Right lobe of liver (tissue), 4 donors: ENCODE measurements at regions not wholly inside any gene's neighbourhood (a gene's known extent, or its start where the extent isn't known, plus 50 kb on each side); places are given as distances from the start of the nearest gene placed in this dataset.

ENCODE experiments used
- POLR2A ChIP-seq: fragments of 450-650 bp; IDR thresholded peaks from one replicate; pipeline ENCODE4 v1.6.1; 2017; ENCODE audit warnings: antibody characterized with exemption, mild to moderate bottlenecking
- TF ChIP-seq, protein P1 (sequence below), 4 donors: fragments of 200-600 bp in 3 of 4; fragments of 450-650 bp in 1 of 4; IDR thresholded peaks; one replicate each; pipeline versions ENCODE4 v1.5.1 to v1.8.0; 2016 to 2022; ENCODE audit warnings: antibody characterized with exemption in 4 of 4, mild to moderate bottlenecking in 2 of 4
- donor health status: DM: no; HTN: no; CAD: no.
- donor health status: DM: no; HTN: no; CAD: no.
- donor health status: DM: no; HTN: yes; CAD: no.

- TF ChIP-seq, protein P1, sequence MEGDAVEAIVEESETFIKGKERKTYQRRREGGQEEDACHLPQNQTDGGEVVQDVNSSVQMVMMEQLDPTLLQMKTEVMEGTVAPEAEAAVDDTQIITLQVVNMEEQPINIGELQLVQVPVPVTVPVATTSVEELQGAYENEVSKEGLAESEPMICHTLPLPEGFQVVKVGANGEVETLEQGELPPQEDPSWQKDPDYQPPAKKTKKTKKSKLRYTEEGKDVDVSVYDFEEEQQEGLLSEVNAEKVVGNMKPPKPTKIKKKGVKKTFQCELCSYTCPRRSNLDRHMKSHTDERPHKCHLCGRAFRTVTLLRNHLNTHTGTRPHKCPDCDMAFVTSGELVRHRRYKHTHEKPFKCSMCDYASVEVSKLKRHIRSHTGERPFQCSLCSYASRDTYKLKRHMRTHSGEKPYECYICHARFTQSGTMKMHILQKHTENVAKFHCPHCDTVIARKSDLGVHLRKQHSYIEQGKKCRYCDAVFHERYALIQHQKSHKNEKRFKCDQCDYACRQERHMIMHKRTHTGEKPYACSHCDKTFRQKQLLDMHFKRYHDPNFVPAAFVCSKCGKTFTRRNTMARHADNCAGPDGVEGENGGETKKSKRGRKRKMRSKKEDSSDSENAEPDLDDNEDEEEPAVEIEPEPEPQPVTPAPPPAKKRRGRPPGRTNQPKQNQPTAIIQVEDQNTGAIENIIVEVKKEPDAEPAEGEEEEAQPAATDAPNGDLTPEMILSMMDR (IDR thresholded peaks at IDR 0.05): no peak
- TF ChIP-seq POLR2A: no peak
Measured at GRCh38 chr1:91122106-91122717, 100.4 kb upstream of the ZNF644 start.
